GM23338 (cell line): ENCODE measurements at regions not wholly inside any gene's neighbourhood (a gene's known extent, or its start where the extent isn't known, plus 50 kb on each side); places are given as distances from the start of the nearest gene placed in this dataset.

Experiments used
- EZH2 ChIP-seq: fragments of 200-600 bp; sonication (generic); IDR thresholded peaks from one replicate; pipeline ENCODE4 v1.8.0; 2017; ENCODE audit warnings: antibody characterized with exemption, mild to moderate bottlenecking, low read depth; ENCODE audit not compliant: unreplicated experiment
- JUNB ChIP-seq: IDR thresholded peaks from one replicate; pipeline ENCODE4 v1.6.1; 2016; ENCODE audit warnings: antibody characterized with exemption; ENCODE audit not compliant: unreplicated experiment
- TF ChIP-seq, protein P1 (sequence below), 2 experiments: fragments of 200-600 bp in 1 of 2; sonication (generic) in 1 of 2; conservative IDR thresholded peaks; 2 replicates each; pipeline versions ENCODE4 v1.5.1 to v1.6.1; 2016 to 2017; ENCODE audit warnings: antibody characterized with exemption in 2 of 2, low read depth in 2 of 2, mild to moderate bottlenecking in 2 of 2, moderate library complexity in 1 of 2

DNA sequence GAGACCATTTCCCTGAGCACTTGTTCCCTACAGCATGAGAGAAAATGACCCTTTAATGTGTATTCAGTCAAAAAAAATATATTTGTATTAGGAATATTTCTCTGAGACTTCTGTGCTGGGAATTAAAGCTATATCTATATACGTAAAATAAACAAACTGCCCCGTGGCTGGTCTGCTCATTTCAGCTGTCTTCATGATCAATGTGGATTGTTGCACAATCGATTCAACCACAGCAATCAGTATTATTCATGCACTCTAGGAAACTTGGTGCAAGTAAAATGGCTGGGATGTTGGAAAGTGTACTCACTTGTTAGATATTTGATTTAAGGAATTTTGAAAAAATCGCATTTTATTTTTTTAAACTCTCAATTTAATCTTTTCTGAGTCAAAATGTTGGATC is 307.9 kb upstream of the ZFP42 start:
- TF ChIP-seq EZH2 (no peak), JUNB (no peak)
- TF ChIP-seq, protein P1, sequence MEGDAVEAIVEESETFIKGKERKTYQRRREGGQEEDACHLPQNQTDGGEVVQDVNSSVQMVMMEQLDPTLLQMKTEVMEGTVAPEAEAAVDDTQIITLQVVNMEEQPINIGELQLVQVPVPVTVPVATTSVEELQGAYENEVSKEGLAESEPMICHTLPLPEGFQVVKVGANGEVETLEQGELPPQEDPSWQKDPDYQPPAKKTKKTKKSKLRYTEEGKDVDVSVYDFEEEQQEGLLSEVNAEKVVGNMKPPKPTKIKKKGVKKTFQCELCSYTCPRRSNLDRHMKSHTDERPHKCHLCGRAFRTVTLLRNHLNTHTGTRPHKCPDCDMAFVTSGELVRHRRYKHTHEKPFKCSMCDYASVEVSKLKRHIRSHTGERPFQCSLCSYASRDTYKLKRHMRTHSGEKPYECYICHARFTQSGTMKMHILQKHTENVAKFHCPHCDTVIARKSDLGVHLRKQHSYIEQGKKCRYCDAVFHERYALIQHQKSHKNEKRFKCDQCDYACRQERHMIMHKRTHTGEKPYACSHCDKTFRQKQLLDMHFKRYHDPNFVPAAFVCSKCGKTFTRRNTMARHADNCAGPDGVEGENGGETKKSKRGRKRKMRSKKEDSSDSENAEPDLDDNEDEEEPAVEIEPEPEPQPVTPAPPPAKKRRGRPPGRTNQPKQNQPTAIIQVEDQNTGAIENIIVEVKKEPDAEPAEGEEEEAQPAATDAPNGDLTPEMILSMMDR (conservative IDR thresholded peaks at IDR 0.05; ENCODE audit: low read depth in 2 of 2): no peak
